Lung (tissue), 11 donors: ENCODE measurements at regions not wholly inside any gene's neighbourhood (a gene's known extent, or its start where the extent isn't known, plus 50 kb on each side); places are given as distances from the start of the nearest gene placed in this dataset.

Source experiments
- ATAC-seq: fragments of 200-7000 bp; cut with Tn5 transposase; one replicate; pipeline ENCODE4 v1.9.1; 2020; ENCODE audit warnings: moderate number of reproducible peaks; ENCODE audit not compliant: insufficient read depth, low FRiP score
- DNase-seq, 3 donors: peaks; one replicate each; pipeline ENCODE4 v3.0.0-alpha.2; 2013 to 2017
- H3K27ac ChIP-seq, 2 donors: one replicate each; pipeline ENCODE4 v1.5.1; 2013; ENCODE audit warnings: mild to moderate bottlenecking in 2 of 2, moderate library complexity in 2 of 2, control low read depth in 1 of 2, inconsistent platforms in 1 of 2, low read depth in 1 of 2, low read length in 1 of 2
- H3K27me3 ChIP-seq, 3 donors: one replicate each; pipeline ENCODE4 v1.5.1; 2013; ENCODE audit warnings: low read length in 2 of 3; ENCODE audit not compliant: control insufficient read depth in 3 of 3, insufficient read depth in 3 of 3
- H3K36me3 ChIP-seq, 4 donors: one replicate each; pipeline ENCODE4 v1.5.1; 2013; ENCODE audit warnings: low read length in 4 of 4, mild to moderate bottlenecking in 1 of 4, moderate library complexity in 1 of 4; ENCODE audit not compliant: control insufficient read depth in 4 of 4, insufficient read depth in 4 of 4
- H3K4me1 ChIP-seq, 5 donors: one replicate each; pipeline ENCODE4 v1.5.1; 2013; ENCODE audit warnings: low read length in 5 of 5, mild to moderate bottlenecking in 2 of 5, moderate library complexity in 1 of 5; ENCODE audit not compliant: control insufficient read depth in 5 of 5, insufficient read depth in 5 of 5
- H3K4me3 ChIP-seq: one replicate; pipeline ENCODE4 v1.5.1; 2013; ENCODE audit warnings: mild to moderate bottlenecking, control low read depth, moderate library complexity
- H3K9ac ChIP-seq, 2 donors: one replicate each; pipeline ENCODE4 v1.5.1; 2013; ENCODE audit warnings: low read length in 2 of 2, control low read depth in 1 of 2; ENCODE audit not compliant: insufficient read depth in 1 of 2
- H3K9me3 ChIP-seq, 4 donors: one replicate each; pipeline ENCODE4 v1.5.1; 2013; ENCODE audit warnings: low read length in 3 of 4, mild to moderate bottlenecking in 1 of 4, moderate library complexity in 1 of 4; ENCODE audit not compliant: control insufficient read depth in 4 of 4, insufficient read depth in 3 of 4
- CTCF ChIP-seq: IDR thresholded peaks from 2 replicates; pipeline ENCODE4 v1.5.1; 2012; ENCODE audit warnings: mild to moderate bottlenecking; ENCODE audit errors: control extremely low read depth, extremely low read depth
- WGBS, 2 donors: extraction: QIAGEN DNeasy Blood & Tissue Kit; methylation state at CpG; one replicate each; pipeline ENCODE4 v1.1.7; 2013; 5-methylcytosine and 5-hydroxymethylcytosine counted together
- donor health status: control.
- donor health status: control.
- donor health status: Bipolar disorder and iron deficiency.
- donor health status: healthy.
- donor health status: DM: yes; HTN: yes; CAD: no.

- WGBS, 2 donors: 63 to 66% methylated on average over 4 of the region's 4 CpGs
- DNase-seq: no peak
- no peaks in the 10 kb centered on the region for H3K36me3 ChIP-seq
Measured at GRCh38 chr19:27891411-27891810, 1321.5 kb downstream of the UQCRFS1 start.

GRCh38 chr19:27890696-27891095 is 1322.3 kb downstream of the UQCRFS1 start:
- H3K27me3 ChIP-seq: no peaks in the 10 kb centered on the region
- no peak for ATAC-seq
- 60 to 70% methylated on average over 5 of the region's 5 CpGs for WGBS, 2 donors
- no peak for DNase-seq
- H3K9ac ChIP-seq: no peak overlapping the region
- H3K4me3 ChIP-seq: no peak overlapping the region
- no peaks in the 10 kb centered on the region for H3K4me1 ChIP-seq
- no peaks in the 10 kb centered on the region for H3K36me3 ChIP-seq
- no peak overlapping the region for H3K27ac ChIP-seq
- no peak for TF ChIP-seq CTCF
- H3K9me3 ChIP-seq: peaks cover 0 to 24% (median 9%) of the 10 kb centered on the region in 4 donors

More at GRCh38 chr19:27891411-27891810, 1321.5 kb downstream of the UQCRFS1 start:
- Histone ChIP-seq H3K9me3 (peaks cover 0 to 22% (median 8%) of the 10 kb centered on the region in 4 donors), H3K4me1 (no peaks in the 10 kb centered on the region), H3K27ac (no peak overlapping the region), H3K27me3 (no peaks in the 10 kb centered on the region), H3K9ac (no peak overlapping the region), H3K4me3 (no peak overlapping the region)
- no peak for ATAC-seq
- TF ChIP-seq CTCF: no peak

GRCh38 chr19:27890206-27890605 is 1322.7 kb downstream of the UQCRFS1 start:
- no peaks in the 10 kb centered on the region for H3K36me3 ChIP-seq
- ATAC-seq (no peak), DNase-seq (no peak)
- H3K4me1 ChIP-seq: no peaks in the 10 kb centered on the region
- 69 to 72% methylated on average over 3 of the region's 3 CpGs for WGBS, 2 donors
- H3K27me3 ChIP-seq: no peaks in the 10 kb centered on the region
- peaks cover 0 to 24% (median 9%) of the 10 kb centered on the region in 4 donors for H3K9me3 ChIP-seq
- no peak overlapping the region for H3K4me3 ChIP-seq
- H3K27ac ChIP-seq: no peak overlapping the region
- TF ChIP-seq CTCF: no peak
- no peak overlapping the region for H3K9ac ChIP-seq

- 89 to 96% methylated on average over 3 of the region's 3 CpGs for WGBS, 2 donors
- no peak overlapping the region for H3K27ac ChIP-seq
- no peak overlapping the region for H3K4me3 ChIP-seq
- no peak overlapping the region for H3K9ac ChIP-seq
- no peaks in the 10 kb centered on the region for H3K27me3 ChIP-seq
- TF ChIP-seq CTCF: no peak
- no peak for ATAC-seq
- H3K4me1 ChIP-seq: no peaks in the 10 kb centered on the region
- no peaks in the 10 kb centered on the region for H3K36me3 ChIP-seq
- no peak for DNase-seq
- H3K9me3 ChIP-seq: peaks cover 0 to 24% (median 9%) of the 10 kb centered on the region in 4 donors
Measured at GRCh38 chr19:27889156-27889555, 1323.8 kb downstream of the UQCRFS1 start.
